Pancreas (tissue), 10 donors: ENCODE measurements at regions not wholly inside any gene's neighbourhood (a gene's known extent, or its start where the extent isn't known, plus 50 kb on each side); places are given as distances from the start of the nearest gene placed in this dataset.
A peak's percentile ranks its signal among the peaks of the same experiment; 100 is the strongest.

ENCODE experiments used
- ATAC-seq, 4 donors: fragments of 200-7000 bp; cut with Tn5 transposase; one replicate each; pipeline versions ENCODE4 v1.8.0 to v1.9.1; 2020; ENCODE audit warnings: mild to moderate bottlenecking in 4 of 4, moderate library complexity in 4 of 4
- DNase-seq, 6 donors: peaks; one replicate each; pipeline ENCODE4 v3.0.0-alpha.2; 2020
- FAIRE-seq: peaks from 2 replicates; lab custom pipeline; 2012; peaks lifted over from hg19 to GRCh38; lab: Jason Lieb, UNC
- H3K27ac ChIP-seq, 4 donors: fragments of 200-600 bp; sonication (generic); 1 replicate in 3 of 4; 2 replicates in 1 of 4; pipeline versions ENCODE4 v1.5.0 to v1.8.0; 2020
- H3K27me3 ChIP-seq, 4 donors: fragments of 200-600 bp; one replicate each; pipeline ENCODE4 v1.8.0; 2021
- H3K36me3 ChIP-seq, 3 donors: fragments of 200-600 bp; sonication (generic) in 1 of 3; one replicate each; pipeline versions ENCODE4 v1.5.0 to v1.8.0; 2020 to 2021
- H3K4me1 ChIP-seq, 3 donors: fragments of 200-600 bp; one replicate each; pipeline ENCODE4 v1.8.0; 2021
- H3K4me3 ChIP-seq, 4 donors: fragments of 200-600 bp; sonication (generic) in 2 of 4; one replicate each; pipeline versions ENCODE4 v1.5.0 to v1.8.0; 2020 to 2021
- H3K9me3 ChIP-seq, 4 donors: fragments of 200-600 bp; one replicate each; pipeline ENCODE4 v1.8.0; 2021
- CTCF ChIP-seq, 4 donors: fragments of 200-600 bp; sonication (generic) in 3 of 4; IDR thresholded peaks; one replicate each; pipeline versions ENCODE4 v1.5.0 to v1.8.0; 2021; ENCODE audit warnings: antibody characterized with exemption in 4 of 4
- WGBS, 2 donors: extraction: QIAGEN DNeasy Blood & Tissue Kit; methylation state at CpG; one replicate each; pipeline ENCODE4 v1.1.7; 2013; 5-methylcytosine and 5-hydroxymethylcytosine counted together
- intact Hi-C, 3 donors: fragments of 100-400 bp; cut with DNase I; formaldehyde crosslinking; loops; one replicate each; pipeline versions ENCODE4 v1.11.1 to v1.14.2; 2022
- donor health status: healthy with polysubstance abuse.
- donor health status: DM: no; HTN: no; CAD: no; lungs with moderate emphysema.
- donor health status: DM: no; HTN: no; CAD: no.
- donor health status: control.
- donor health status: control.
- donor health status: Bipolar disorder and iron deficiency.
- donor health status: DM: yes; HTN: yes; CAD: no.
- donor health status: DM: no; HTN: no; CAD: no.
- donor health status: DM: no; HTN: no; CAD: no.
- donor health status: DM: yes; HTN: yes; CAD: no.

DNA sequence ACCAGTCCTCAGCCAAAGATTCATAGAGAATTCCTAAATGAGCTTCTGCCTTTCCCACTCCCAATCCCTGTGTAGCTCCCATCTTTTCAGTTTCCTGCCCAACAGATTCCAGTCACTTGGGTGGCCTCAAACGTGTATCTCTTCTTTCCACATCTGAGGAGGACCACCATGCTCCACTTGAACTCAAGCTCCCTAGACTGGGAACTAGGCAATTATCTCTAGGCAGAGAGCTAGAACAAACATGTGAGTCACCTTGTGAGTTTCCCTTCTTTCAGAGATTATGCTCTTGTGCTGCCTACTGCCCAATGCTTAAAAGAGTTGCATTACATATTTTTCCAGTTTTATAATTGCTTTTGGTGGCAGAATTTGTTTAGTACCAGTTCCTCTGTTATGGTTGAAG lies 178.0 kb downstream of the MDFIC start:
- TF ChIP-seq CTCF (IDR thresholded peaks at IDR 0.05) = no peak
- FAIRE-seq = no peak
- WGBS, 2 donors = 20 to 25% methylated on average over 1 of the region's 1 CpG
- peak overlapping the region in 3 of 4 donors; percentile 14 to 24 (median 16) for H3K27ac ChIP-seq
- no peak overlapping the region for H3K4me3 ChIP-seq
- no peaks in the 10 kb centered on the region for H3K36me3 ChIP-seq
- H3K4me1 ChIP-seq = peaks cover 3 to 20% (median 12%) of the 10 kb centered on the region in 3 donors
- H3K27me3 ChIP-seq = no peaks in the 10 kb centered on the region
- peak; percentile 90 to 96 (median 92) for ATAC-seq
- DNase-seq = peak in 1 of 6 donors; percentile 24
- intact Hi-C loops = no loop called here
- no peaks in the 10 kb centered on the region for H3K9me3 ChIP-seq

GRCh38 chr7:115097175-115097671 lies 175.3 kb downstream of the MDFIC start:
- no peak for DNase-seq
- peak in 1 of 4 donors; percentile 18 for ATAC-seq
- no peak for TF ChIP-seq CTCF (IDR thresholded peaks at IDR 0.05)
- H3K4me3 ChIP-seq = no peak overlapping the region
- intact Hi-C loops = no loop called here
- no peak for FAIRE-seq
- H3K27me3 ChIP-seq = no peaks in the 10 kb centered on the region
- H3K27ac ChIP-seq = no peak overlapping the region
- no peaks in the 10 kb centered on the region for H3K9me3 ChIP-seq
- peaks cover 3 to 15% (median 7%) of the 10 kb centered on the region in 3 donors for H3K4me1 ChIP-seq
- no peaks in the 10 kb centered on the region for H3K36me3 ChIP-seq
- WGBS, 2 donors = 72 to 79% methylated on average over 3 of the region's 3 CpGs

GRCh38 chr7:115096262-115096661 lies 174.4 kb downstream of the MDFIC start:
- Histone ChIP-seq H3K27me3 (no peaks in the 10 kb centered on the region), H3K4me3 (no peak overlapping the region), H3K4me1 (peaks cover 2 to 7% (median 7%) of the 10 kb centered on the region in 3 donors), H3K9me3 (no peaks in the 10 kb centered on the region), H3K27ac (no peak overlapping the region), H3K36me3 (no peaks in the 10 kb centered on the region)
- intact Hi-C loops = no loop called here
- ATAC-seq = peak in 1 of 4 donors; percentile 14
- 96 to 100% methylated on average over 1 of the region's 1 CpG for WGBS, 2 donors
- no peak for FAIRE-seq
- DNase-seq = no peak
- no peak for TF ChIP-seq CTCF (IDR thresholded peaks at IDR 0.05)

DNA sequence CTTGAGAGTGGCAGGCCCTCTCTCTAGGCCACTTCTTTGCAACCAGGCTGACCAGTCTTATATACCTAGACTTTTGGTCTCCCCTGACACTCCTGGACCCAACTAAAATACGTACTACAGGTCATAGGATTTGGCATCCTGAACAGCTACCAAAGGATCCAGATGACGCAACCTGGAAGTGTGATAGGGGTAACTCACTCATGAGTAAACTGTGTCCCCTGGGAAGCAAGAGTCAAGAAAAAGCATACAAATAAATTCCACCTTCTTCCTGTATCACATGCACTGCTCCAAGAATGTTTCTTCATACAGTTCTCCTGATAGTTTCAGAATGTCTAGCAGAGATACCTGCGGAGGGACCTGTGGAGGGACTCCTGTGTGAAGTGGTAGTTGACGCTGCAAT lies 172.3 kb downstream of the MDFIC start:
- intact Hi-C loops = no loop called here
- DNase-seq = no peak
- 92 to 98% methylated on average over 4 of the region's 4 CpGs for WGBS, 2 donors
- H3K4me3 ChIP-seq = no peak overlapping the region
- H3K4me1 ChIP-seq = no peaks in the 10 kb centered on the region
- TF ChIP-seq CTCF (IDR thresholded peaks at IDR 0.05) = no peak
- H3K27me3 ChIP-seq = no peaks in the 10 kb centered on the region
- no peak for FAIRE-seq
- no peaks in the 10 kb centered on the region for H3K36me3 ChIP-seq
- no peak for ATAC-seq
- H3K9me3 ChIP-seq = no peaks in the 10 kb centered on the region
- H3K27ac ChIP-seq = no peak overlapping the region

- Histone ChIP-seq H3K36me3 (no peaks in the 10 kb centered on the region), H3K9me3 (no peaks in the 10 kb centered on the region), H3K27ac (no peak overlapping the region), H3K27me3 (no peaks in the 10 kb centered on the region), H3K4me1 (peaks cover 0 to 13% (median 8%) of the 10 kb centered on the region in 3 donors), H3K4me3 (no peak overlapping the region)
- no peak for TF ChIP-seq CTCF (IDR thresholded peaks at IDR 0.05)
- DNase-seq (no peak), FAIRE-seq (no peak), ATAC-seq (peak in 2 of 4 donors; percentile 25 to 36)
- 30% methylated on average over 3 of the region's 3 CpGs for WGBS, 2 donors
- intact Hi-C loops = no loop called here
Measured at GRCh38 chr7:115088893-115089292, 167.0 kb downstream of the MDFIC start.
